T-helper 1 cell treated with Interleukin-12 subunit alpha and Interleukin-12 subunit beta and Interleukin-4 antibody, amounts not matched to agents 30 ng/mL and 1 ng/mL, for 36 hours (primary cell): ENCODE measurements at regions not wholly inside any gene's neighbourhood (a gene's known extent, or its start where the extent isn't known, plus 50 kb on each side); places are given as distances from the start of the nearest gene placed in this dataset.

ENCODE experiments used
- intact Hi-C: fragments of 100-400 bp; cut with micrococcal nuclease; formaldehyde crosslinking; loops from one replicate; pipeline ENCODE4 v1.15.1; 2024

DNA sequence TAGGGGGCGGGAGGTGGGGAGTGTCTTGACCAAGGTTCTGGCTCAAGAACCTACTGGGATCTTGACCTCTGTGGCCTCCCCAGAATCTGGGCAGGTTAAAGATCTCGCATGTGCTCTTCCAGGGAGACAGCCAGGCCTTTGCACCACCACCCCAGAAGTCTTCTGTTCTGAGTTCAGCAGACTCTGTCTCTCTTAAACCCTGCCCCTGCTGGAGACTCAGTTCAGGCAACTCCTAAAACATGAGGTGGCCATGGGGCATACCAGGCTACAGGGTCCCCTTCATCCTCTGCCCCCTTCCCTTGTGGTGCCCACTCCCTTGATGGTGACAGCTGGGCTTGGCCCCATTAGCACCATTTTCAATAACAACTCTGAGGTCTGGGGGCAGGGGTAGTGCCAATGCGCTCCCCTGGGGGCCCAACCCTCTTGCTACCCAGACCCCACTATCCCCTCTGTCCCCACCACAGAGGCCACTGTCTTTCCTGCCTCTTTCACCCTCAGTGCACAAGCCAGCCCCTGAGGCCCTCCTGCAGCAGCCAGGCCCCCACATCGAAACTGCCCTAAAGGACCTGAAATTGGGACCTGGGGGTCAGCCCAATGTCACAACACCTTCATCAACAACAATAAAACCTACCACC, 132.7 kb upstream of the RUNX3 start:
- intact Hi-C loops, result loop anchor here (5.0 kb wide), 1 partner anchor 35 kb away; no protein-coding TSS in a partner anchor

- intact Hi-C loops, result loop anchor here (5.0 kb wide), 1 partner anchor 36 kb away; no protein-coding TSS in a partner anchor
Observed at GRCh38 chr1:25061261-25061995, 131.4 kb upstream of the RUNX3 start.

- intact Hi-C loops, result no loop called here
Observed at GRCh38 chr1:25057188-25057587, 127.1 kb upstream of the RUNX3 start.

- intact Hi-C loops, result no loop called here
Observed at GRCh38 chr1:25056536-25056935, 126.5 kb upstream of the RUNX3 start.

- intact Hi-C loops, result no loop called here
Observed at GRCh38 chr1:25055961-25056360, 125.9 kb upstream of the RUNX3 start.

GRCh38 chr1:25055324-25055780, 125.3 kb upstream of the RUNX3 start:
- intact Hi-C loops, result no loop called here

GRCh38 chr1:25054526-25055323, 124.6 kb upstream of the RUNX3 start:
- intact Hi-C loops, result no loop called here

GRCh38 chr1:25053576-25054250, 123.6 kb upstream of the RUNX3 start:
- intact Hi-C loops, result no loop called here

DNA sequence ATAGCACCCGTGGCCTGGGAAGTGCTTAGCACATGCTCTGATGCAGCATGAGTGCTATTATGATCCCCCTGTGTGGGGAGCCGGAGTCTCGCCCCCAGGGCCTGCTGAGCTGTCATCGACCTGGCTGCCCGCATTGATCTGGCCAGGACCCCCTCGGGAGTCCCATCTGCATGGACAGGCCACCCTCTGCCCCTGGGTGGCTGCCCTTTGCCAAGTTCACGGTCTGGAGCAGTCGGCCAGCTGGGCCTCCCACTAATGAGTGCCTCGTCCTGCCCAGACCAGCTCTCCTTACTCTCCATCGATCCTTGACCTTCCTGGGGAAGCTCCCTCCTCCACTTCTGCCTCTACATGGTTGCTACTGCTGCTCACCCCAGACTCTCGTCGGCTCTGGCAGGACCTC, 121.8 kb upstream of the RUNX3 start:
- intact Hi-C loops, result no loop called here

- intact Hi-C loops, result no loop called here
Observed at GRCh38 chr1:25051504-25051903, 121.4 kb upstream of the RUNX3 start.

GRCh38 chr1:25050165-25050564, 120.1 kb upstream of the RUNX3 start:
- intact Hi-C loops, result no loop called here

DNA sequence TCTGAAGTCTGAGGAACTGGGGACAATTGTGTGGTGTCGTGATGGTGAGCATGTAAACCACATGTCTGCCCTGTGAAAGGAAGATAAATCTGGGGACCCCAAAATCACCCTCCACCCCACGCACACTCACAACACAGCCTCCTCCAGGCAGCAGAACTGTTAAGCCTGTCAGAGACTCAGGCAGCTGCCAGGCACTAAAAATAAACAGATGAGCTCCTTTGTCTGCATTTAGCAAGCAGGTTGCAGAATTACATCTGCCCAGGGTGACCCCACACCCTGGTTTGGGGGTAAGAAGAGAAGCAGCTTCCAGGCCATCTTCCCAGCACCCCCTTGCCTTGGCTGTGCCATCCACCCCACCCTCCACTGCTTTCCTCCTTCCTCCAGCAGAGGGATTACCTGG, 119.1 kb upstream of the RUNX3 start:
- intact Hi-C loops, result no loop called here

DNA sequence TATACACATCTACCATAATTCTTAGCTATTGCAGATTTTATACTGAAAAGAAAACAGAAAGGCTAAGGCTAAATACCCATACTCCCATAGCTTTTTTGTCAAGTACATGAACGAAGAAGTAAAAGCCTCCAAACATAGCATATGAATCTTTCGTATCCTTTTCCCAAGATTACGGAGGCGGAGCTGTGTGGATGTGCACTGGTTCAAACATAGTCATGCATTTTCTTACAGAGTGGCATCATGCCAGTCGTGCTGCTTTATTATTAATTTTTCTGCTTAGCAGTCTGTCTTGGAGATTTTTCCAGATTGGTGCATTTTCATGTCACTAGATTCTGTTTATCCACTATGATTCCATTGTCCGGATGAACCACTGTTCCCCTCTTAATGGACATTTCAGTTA, 118.7 kb upstream of the RUNX3 start:
- intact Hi-C loops, result no loop called here

GRCh38 chr1:25047506-25048240, 117.6 kb upstream of the RUNX3 start:
- intact Hi-C loops, result no loop called here

GRCh38 chr1:25046194-25046532, 116.1 kb upstream of the RUNX3 start:
- intact Hi-C loops, result no loop called here

DNA sequence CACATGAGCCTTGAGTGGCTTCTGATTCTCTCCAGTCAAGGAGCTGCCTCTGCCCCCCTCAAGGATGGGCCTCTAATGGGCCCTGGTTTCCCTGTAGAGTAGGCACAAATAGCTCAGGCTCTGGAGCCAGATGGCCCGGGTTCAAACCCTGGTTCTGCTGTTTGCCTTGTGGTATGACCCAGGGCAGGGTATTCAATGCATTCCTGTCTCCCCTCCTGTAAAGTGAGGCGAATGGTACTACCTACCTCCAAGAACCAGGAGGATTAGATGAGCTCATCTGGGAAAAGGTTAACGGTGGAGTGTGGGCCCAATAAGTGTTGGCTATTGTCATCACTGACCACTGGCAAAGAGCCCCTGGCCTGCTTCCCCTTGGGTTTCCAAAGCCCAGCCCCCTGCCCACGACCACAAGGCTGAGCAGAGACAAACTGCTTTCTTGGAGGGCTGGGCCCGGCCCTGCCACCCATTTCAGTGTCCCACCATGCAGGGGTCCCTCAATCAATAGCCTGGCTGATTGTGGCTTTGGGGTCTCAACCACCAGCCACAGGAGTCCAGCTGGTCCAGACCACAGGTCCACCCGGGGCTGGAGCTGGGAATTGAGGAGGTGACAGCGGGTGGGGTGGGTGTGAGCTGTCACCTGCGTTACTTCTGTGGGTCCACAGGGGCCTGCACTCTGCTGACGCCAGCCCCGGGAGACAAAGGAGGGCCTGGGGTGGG, 115.6 kb upstream of the RUNX3 start:
- intact Hi-C loops, result no loop called here

GRCh38 chr1:25043228-25043580, 113.1 kb upstream of the RUNX3 start:
- intact Hi-C loops, result no loop called here

- intact Hi-C loops, result no loop called here
Observed at GRCh38 chr1:25042331-25043227, 112.5 kb upstream of the RUNX3 start.

- intact Hi-C loops, result no loop called here
Observed at GRCh38 chr1:25041916-25042315, 111.8 kb upstream of the RUNX3 start.
